B cell (primary cell): ENCODE measurements at regions not wholly inside any gene's neighbourhood (a gene's known extent, or its start where the extent isn't known, plus 50 kb on each side); places are given as distances from the start of the nearest gene placed in this dataset.

Experiments used
- ATAC-seq: fragments of 200-7000 bp; cut with Tn5 transposase; one replicate; pipeline ENCODE4 v1.10.0; 2021; ENCODE audit warnings: low read depth, mild to moderate bottlenecking, moderate number of reproducible peaks, moderate library complexity
- CTCF ChIA-PET: fragments of 350-600 bp; sonication (Branson Sonifier 250); formaldehyde crosslinking; loops from one replicate; lab custom pipeline; 2021; ENCODE audit warnings: antibody characterized with exemption, inconsistent platforms; lab: Charles Lee
- POLR2A ChIA-PET: fragments of 350-600 bp; sonication (Branson Sonifier 250); formaldehyde crosslinking; loops from one replicate; lab custom pipeline; 2021; ENCODE audit warnings: antibody characterized with exemption; lab: Charles Lee
- DNase-seq: peaks from one replicate; pipeline ENCODE4 v3.0.0; 2013
- H2AFZ ChIP-seq: 2 replicates; pipeline ENCODE4 v1.6.1; 2012; ENCODE audit warnings: mild to moderate bottlenecking, low read depth, low read length; ENCODE audit not compliant: insufficient read depth, poor library complexity, severe bottlenecking
- H3K27ac ChIP-seq, 2 donors: 1 replicate in 1 of 2; 2 replicates in 1 of 2; pipeline ENCODE4 v1.5.1; 2012 to 2013; ENCODE audit warnings: low read length in 2 of 2, mild to moderate bottlenecking in 2 of 2, moderate library complexity in 1 of 2
- H3K27me3 ChIP-seq, 4 experiments: fragments of 200-600 bp in 1 of 4; sonication (generic) in 1 of 4; replicated peaks in 1 of 4; 1 replicate in 2 of 4; 2 replicates in 2 of 4; pipeline versions ENCODE4 v1.6.1 to v1.7.0; 2013 to 2016; ENCODE audit warnings: low read length in 3 of 4, mild to moderate bottlenecking in 2 of 4, mixed read lengths in 1 of 4, moderate library complexity in 1 of 4; ENCODE audit not compliant: insufficient read depth in 4 of 4, control insufficient read depth in 3 of 4; ENCODE audit errors: control extremely low read depth in 1 of 4
- H3K36me3 ChIP-seq, 2 experiments: replicated peaks in 1 of 2; 1 replicate in 1 of 2; 2 replicates in 1 of 2; pipeline versions ENCODE4 v1.6.1 to v1.7.1; 2013; ENCODE audit warnings: low read length in 1 of 2; ENCODE audit not compliant: insufficient read depth in 2 of 2, control insufficient read depth in 1 of 2; ENCODE audit errors: control extremely low read depth in 1 of 2, extremely low read depth in 1 of 2
- H3K4me1 ChIP-seq, 2 donors: fragments of 200-600 bp in 1 of 2; sonication (generic) in 1 of 2; 1 replicate in 1 of 2; 2 replicates in 1 of 2; pipeline versions ENCODE4 v1.5.1 to v1.6.1; 2013 to 2017; ENCODE audit warnings: low read length in 2 of 2; ENCODE audit not compliant: control insufficient read depth in 2 of 2, insufficient read depth in 2 of 2
- H3K4me2 ChIP-seq: replicated peaks from 2 replicates; pipeline ENCODE3; 2012; ENCODE audit warnings: mild to moderate bottlenecking, low read depth, low read length; ENCODE audit not compliant: poor library complexity, severe bottlenecking
- H3K4me3 ChIP-seq, 5 experiments: fragments of 200-600 bp in 1 of 5; sonication (generic) in 1 of 5; 1 replicate in 3 of 5; 2 replicates in 2 of 5; pipeline versions ENCODE4 v1.5.1 to v1.7.0; 2011 to 2016; ENCODE audit warnings: low read length in 4 of 5, mild to moderate bottlenecking in 4 of 5, low read depth in 2 of 5, control low read depth in 1 of 5, moderate library complexity in 1 of 5; ENCODE audit not compliant: insufficient read depth in 1 of 5; ENCODE audit errors: control extremely low read depth in 1 of 5, extremely low read depth in 1 of 5
- H3K79me2 ChIP-seq: fragments of 200-600 bp; sonication (generic); one replicate; pipeline ENCODE4 v1.6.0; 2016; ENCODE audit warnings: low read length; ENCODE audit not compliant: control insufficient read depth, insufficient read depth
- H3K9ac ChIP-seq: fragments of 200-600 bp; sonication (generic); 2 replicates; pipeline ENCODE4 v1.6.1; 2017; ENCODE audit warnings: mild to moderate bottlenecking, low read length, moderate library complexity
- H3K9me3 ChIP-seq, 3 donors: one replicate each; pipeline versions ENCODE4 v1.6.1 to v1.7.1; 2013; ENCODE audit warnings: low read length in 2 of 3; ENCODE audit not compliant: control insufficient read depth in 2 of 3, insufficient read depth in 1 of 3; ENCODE audit errors: control extremely low read depth in 1 of 3
- H4K20me1 ChIP-seq: 2 replicates; pipeline ENCODE4 v1.6.0; 2012; ENCODE audit warnings: mild to moderate bottlenecking, low read length; ENCODE audit not compliant: insufficient read depth, control insufficient read depth, poor library complexity, severe bottlenecking
- H3K27ac Mint-ChIP-seq: one replicate; pipeline ENCODE4 v1.8.0; 2021; ENCODE audit warnings: mixed read lengths
- H3K27me3 Mint-ChIP-seq: one replicate; pipeline ENCODE4 v1.8.0; 2021; ENCODE audit warnings: mixed read lengths
- H3K4me1 Mint-ChIP-seq: one replicate; pipeline ENCODE4 v1.8.0; 2021; ENCODE audit warnings: mixed read lengths
- H3K4me3 Mint-ChIP-seq: one replicate; pipeline ENCODE4 v1.8.0; 2021; ENCODE audit warnings: mixed read lengths
- H3K9me3 Mint-ChIP-seq: one replicate; pipeline ENCODE4 v1.8.0; 2022; ENCODE audit warnings: mixed read lengths; ENCODE audit not compliant: insufficient read depth
- CTCF ChIP-seq: fragments of 200-600 bp; IDR thresholded peaks from one replicate; pipeline ENCODE4 v1.8.0; 2022; ENCODE audit warnings: antibody characterized with exemption, mild to moderate bottlenecking
- EZH2 ChIP-seq: IDR thresholded peaks from 2 replicates; pipeline ENCODE4 v1.6.1; 2012; ENCODE audit warnings: borderline replicate concordance, low read depth, mild to moderate bottlenecking, moderate library complexity, low read length; ENCODE audit not compliant: insufficient read depth, poor library complexity, severe bottlenecking
- WGBS: methylation state at CpG from one replicate; pipeline ENCODE4 v1.1.5; 2013; ENCODE audit warnings: missing lambda C conversion rate; ENCODE audit not compliant: insufficient coverage; 5-methylcytosine and 5-hydroxymethylcytosine counted together
- intact Hi-C: fragments of 100-400 bp; cut with micrococcal nuclease; formaldehyde crosslinking; loops from one replicate; pipeline ENCODE4 v1.10.0; 2022

- no peak overlapping the region for H3K4me3 ChIP-seq
- H3K9ac ChIP-seq: no peak overlapping the region
- H2AFZ ChIP-seq: no peak overlapping the region
- no peaks in the 10 kb centered on the region for H4K20me1 ChIP-seq
- H3K4me3 Mint-ChIP-seq: no peak overlapping the region
- no peaks in the 10 kb centered on the region for H3K27me3 ChIP-seq
- POLR2A ChIA-PET: no interaction called here
- no peaks in the 10 kb centered on the region for H3K27me3 Mint-ChIP-seq
- no peaks in the 10 kb centered on the region for H3K79me2 ChIP-seq
- H3K36me3 ChIP-seq: no peaks in the 10 kb centered on the region
- DNase-seq (no peak), ATAC-seq (no peak)
- no peaks in the 10 kb centered on the region for H3K4me1 ChIP-seq
- H3K27ac Mint-ChIP-seq: no peak overlapping the region
- H3K27ac ChIP-seq: no peak overlapping the region
- H3K9me3 Mint-ChIP-seq: peaks cover 5% of the 10 kb centered on the region
- CTCF ChIA-PET: no interaction called here
- intact Hi-C loops: no loop called here
- 100% methylated on average over 4 of the region's 7 CpGs for WGBS
- no peaks in the 10 kb centered on the region for H3K4me1 Mint-ChIP-seq
- TF ChIP-seq EZH2 (no peak), CTCF (no peak)
- H3K4me2 ChIP-seq: no peak overlapping the region
- H3K9me3 ChIP-seq: no peaks in the 10 kb centered on the region
These were observed 83.6 kb upstream of the CPEB4 start for GRCh38 chr5:173804579-173804978.

- no peak overlapping the region for H3K4me2 ChIP-seq
These were observed 81.7 kb upstream of the CPEB4 start for GRCh38 chr5:173806270-173807035.

More at GRCh38 chr5:173806270-173807035, 81.7 kb upstream of the CPEB4 start:
- H3K4me3 ChIP-seq: no peak overlapping the region
- POLR2A ChIA-PET: no interaction called here
- H3K27me3 ChIP-seq: no peaks in the 10 kb centered on the region
- no peaks in the 10 kb centered on the region for H3K9me3 ChIP-seq
- H3K4me1 ChIP-seq: no peaks in the 10 kb centered on the region
- Mint-ChIP-seq H3K9me3 (peaks cover 11% of the 10 kb centered on the region), H3K4me3 (no peak overlapping the region), H3K27me3 (no peaks in the 10 kb centered on the region), H3K4me1 (peaks cover 1% of the 10 kb centered on the region), H3K27ac (no peak overlapping the region)
- no peak overlapping the region for H3K9ac ChIP-seq
- CTCF ChIA-PET: no interaction called here
- DNase-seq (no peak), ATAC-seq (no peak)
- H3K79me2 ChIP-seq: no peaks in the 10 kb centered on the region
- intact Hi-C loops: no loop called here
- 96% methylated on average over 6 of the region's 7 CpGs for WGBS
- H4K20me1 ChIP-seq: no peaks in the 10 kb centered on the region
- H2AFZ ChIP-seq: no peak overlapping the region
- H3K36me3 ChIP-seq: no peaks in the 10 kb centered on the region
- H3K27ac ChIP-seq: no peak overlapping the region
- TF ChIP-seq EZH2 (no peak), CTCF (no peak)
